ENCODE measurements at regions not wholly inside any gene's neighbourhood (a gene's known extent, or its start where the extent isn't known, plus 50 kb on each side); places are given as distances from the start of the nearest gene placed in this dataset.
"Not testable (repeated sequence)": the region's sequence is repeated elsewhere in the genome, so short reads cannot be mapped to it uniquely, and the experiment has no call there.

- Mint-ChIP-seq H3K27ac (no peak overlapping the region), H3K4me3 (no peak overlapping the region), H3K36me3 (ENCODE audit: low read depth) (no peaks in the 10 kb centered on the region), H3K27me3 (peaks cover 9% of the 10 kb centered on the region), H3K4me1 (no peaks in the 10 kb centered on the region), H3K9me3 (no peaks in the 10 kb centered on the region)
- ATAC-seq (replicated peaks): no peak
Observed at GRCh38 chr1:213448776-213449175, 397.7 kb downstream of the RPS6KC1 start.

DNA sequence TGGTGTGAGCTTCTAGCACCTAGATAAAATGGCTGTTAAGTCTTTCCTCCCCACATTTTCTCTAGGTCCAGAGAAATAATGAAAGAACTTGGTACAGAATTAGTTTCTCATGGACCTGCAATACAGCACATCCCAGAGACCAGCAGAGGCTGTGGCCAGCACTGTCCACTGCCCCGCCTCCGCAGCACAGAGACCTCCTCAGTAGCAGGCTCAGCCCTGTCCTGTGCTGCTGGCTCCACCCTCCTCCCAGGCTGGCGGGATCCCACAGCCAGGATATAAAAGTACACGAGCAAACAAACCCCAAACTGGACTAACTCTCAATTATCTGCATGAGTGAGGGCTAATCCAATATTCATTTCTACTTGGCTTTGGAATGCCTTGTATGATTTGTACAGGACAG lies 401.5 kb downstream of the RPS6KC1 start:
- Mint-ChIP-seq H3K27ac (no peak overlapping the region), H3K9me3 (no peaks in the 10 kb centered on the region), H3K4me1 (no peaks in the 10 kb centered on the region), H3K4me3 (no peak overlapping the region), H3K27me3 (peaks cover 3% of the 10 kb centered on the region), H3K36me3 (ENCODE audit: low read depth) (no peaks in the 10 kb centered on the region)
- ATAC-seq (replicated peaks): no peak

GRCh38 chr1:213457186-213457585 lies 406.1 kb downstream of the RPS6KC1 start:
- peaks cover 7% of the 10 kb centered on the region for H3K27me3 Mint-ChIP-seq
- H3K36me3 Mint-ChIP-seq (ENCODE audit: low read depth): no peaks in the 10 kb centered on the region
- no peak for ATAC-seq (replicated peaks)
- peaks cover 3% of the 10 kb centered on the region for H3K9me3 Mint-ChIP-seq
- H3K4me3 Mint-ChIP-seq: no peak overlapping the region
- H3K4me1 Mint-ChIP-seq: no peaks in the 10 kb centered on the region
- no peak overlapping the region for H3K27ac Mint-ChIP-seq

DNA sequence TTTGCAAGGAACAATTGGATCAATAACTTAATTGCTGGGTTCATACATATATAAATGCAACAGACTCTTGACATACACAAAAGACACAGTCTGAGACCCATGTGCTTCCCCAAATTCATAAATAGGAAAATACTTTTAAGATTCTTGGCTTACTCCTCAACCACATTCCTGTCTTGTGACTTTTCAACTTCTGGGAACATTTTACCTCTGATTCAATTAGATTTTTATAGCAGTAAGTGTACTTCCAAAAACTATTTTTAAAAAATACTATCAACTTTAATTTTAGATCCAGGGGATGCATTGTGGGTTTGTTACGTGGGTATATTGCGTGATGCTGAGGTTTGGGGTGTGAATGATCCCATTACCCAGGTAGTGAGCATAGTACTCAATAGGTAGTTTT lies 406.7 kb downstream of the RPS6KC1 start:
- peaks cover 3% of the 10 kb centered on the region for H3K9me3 Mint-ChIP-seq

GRCh38 chr1:213462374-213462773 lies 411.3 kb downstream of the RPS6KC1 start:
- not testable (repeated sequence) for H3K4me3 Mint-ChIP-seq, H3K27me3 Mint-ChIP-seq

More for the DNA sequence above, 406.7 kb downstream of the RPS6KC1 start:
- no peak for ATAC-seq (replicated peaks)
- Mint-ChIP-seq H3K27me3 (peaks cover 7% of the 10 kb centered on the region), H3K4me1 (no peaks in the 10 kb centered on the region), H3K36me3 (ENCODE audit: low read depth) (no peaks in the 10 kb centered on the region), H3K4me3 (no peak overlapping the region), H3K27ac (no peak overlapping the region)

GRCh38 chr1:213464786-213465460 lies 413.9 kb downstream of the RPS6KC1 start:
- H3K9me3 Mint-ChIP-seq: no peaks in the 10 kb centered on the region
- H3K27ac Mint-ChIP-seq: no peak overlapping the region
- no peaks in the 10 kb centered on the region for H3K36me3 Mint-ChIP-seq (ENCODE audit: low read depth)
- no peak overlapping the region for H3K4me3 Mint-ChIP-seq
- H3K4me1 Mint-ChIP-seq: no peaks in the 10 kb centered on the region
- no peaks in the 10 kb centered on the region for H3K27me3 Mint-ChIP-seq
- no peak for ATAC-seq (replicated peaks)

More at GRCh38 chr1:213462374-213462773, 411.3 kb downstream of the RPS6KC1 start:
- not testable (repeated sequence) for H3K36me3 Mint-ChIP-seq (ENCODE audit: low read depth); H3K4me1 Mint-ChIP-seq; H3K27ac Mint-ChIP-seq; H3K9me3 Mint-ChIP-seq; ATAC-seq (replicated peaks)

- H3K9me3 Mint-ChIP-seq: no peaks in the 10 kb centered on the region
- ATAC-seq (replicated peaks): no peak
- no peaks in the 10 kb centered on the region for H3K4me1 Mint-ChIP-seq
- no peaks in the 10 kb centered on the region for H3K36me3 Mint-ChIP-seq (ENCODE audit: low read depth)
- no peaks in the 10 kb centered on the region for H3K27me3 Mint-ChIP-seq
- no peak overlapping the region for H3K27ac Mint-ChIP-seq
- no peak overlapping the region for H3K4me3 Mint-ChIP-seq
Observed at GRCh38 chr1:213466541-213466940, 415.5 kb downstream of the RPS6KC1 start.

GRCh38 chr1:213474054-213474453 lies 423.0 kb downstream of the RPS6KC1 start:
- H3K4me1 Mint-ChIP-seq: no peaks in the 10 kb centered on the region
- peaks cover 4% of the 10 kb centered on the region for H3K27me3 Mint-ChIP-seq
- H3K4me3 Mint-ChIP-seq: no peak overlapping the region
- H3K27ac Mint-ChIP-seq: no peak overlapping the region
- no peaks in the 10 kb centered on the region for H3K36me3 Mint-ChIP-seq (ENCODE audit: low read depth)
- no peak for ATAC-seq (replicated peaks)
- no peaks in the 10 kb centered on the region for H3K9me3 Mint-ChIP-seq

GRCh38 chr1:213481395-213481794 lies 430.4 kb downstream of the RPS6KC1 start:
- Mint-ChIP-seq H3K4me3 (no peak overlapping the region), H3K9me3 (no peaks in the 10 kb centered on the region), H3K27me3 (peaks cover 12% of the 10 kb centered on the region), H3K27ac (no peak overlapping the region), H3K36me3 (ENCODE audit: low read depth) (no peaks in the 10 kb centered on the region), H3K4me1 (no peaks in the 10 kb centered on the region)
- ATAC-seq (replicated peaks): no peak

DNA sequence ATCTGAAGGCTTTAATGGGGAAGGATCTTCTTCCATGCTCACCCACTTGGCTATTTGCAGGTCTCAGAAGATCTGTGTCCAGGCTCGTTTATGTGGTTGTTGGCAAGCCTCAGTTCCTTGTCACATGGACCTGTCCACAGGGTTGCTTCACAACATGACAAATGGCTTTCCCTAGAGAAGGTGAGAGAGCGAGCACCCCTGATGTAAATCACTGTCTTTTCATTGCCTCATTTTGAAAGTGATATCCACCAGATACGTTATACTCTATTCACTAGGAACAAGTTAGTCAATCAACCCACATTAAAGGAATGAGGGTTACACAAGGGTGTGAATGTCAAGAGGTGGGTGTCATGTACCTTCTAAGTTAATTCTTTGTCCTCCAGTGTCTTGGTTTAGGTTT lies 433.3 kb downstream of the RPS6KC1 start:
- no peaks in the 10 kb centered on the region for H3K4me1 Mint-ChIP-seq
- peaks cover 26% of the 10 kb centered on the region for H3K27me3 Mint-ChIP-seq
- no peaks in the 10 kb centered on the region for H3K36me3 Mint-ChIP-seq (ENCODE audit: low read depth)
- H3K4me3 Mint-ChIP-seq: no peak overlapping the region
- ATAC-seq (replicated peaks): no peak
- H3K9me3 Mint-ChIP-seq: peaks cover 5% of the 10 kb centered on the region
- H3K27ac Mint-ChIP-seq: no peak overlapping the region

GRCh38 chr1:213484758-213485157 lies 433.7 kb downstream of the RPS6KC1 start:
- peaks cover 5% of the 10 kb centered on the region for H3K9me3 Mint-ChIP-seq
- no peak overlapping the region for H3K27ac Mint-ChIP-seq
- H3K4me1 Mint-ChIP-seq: no peaks in the 10 kb centered on the region
- no peak overlapping the region for H3K4me3 Mint-ChIP-seq
- no peaks in the 10 kb centered on the region for H3K36me3 Mint-ChIP-seq (ENCODE audit: low read depth)
- no peak for ATAC-seq (replicated peaks)
- H3K27me3 Mint-ChIP-seq: peaks cover 30% of the 10 kb centered on the region

DNA sequence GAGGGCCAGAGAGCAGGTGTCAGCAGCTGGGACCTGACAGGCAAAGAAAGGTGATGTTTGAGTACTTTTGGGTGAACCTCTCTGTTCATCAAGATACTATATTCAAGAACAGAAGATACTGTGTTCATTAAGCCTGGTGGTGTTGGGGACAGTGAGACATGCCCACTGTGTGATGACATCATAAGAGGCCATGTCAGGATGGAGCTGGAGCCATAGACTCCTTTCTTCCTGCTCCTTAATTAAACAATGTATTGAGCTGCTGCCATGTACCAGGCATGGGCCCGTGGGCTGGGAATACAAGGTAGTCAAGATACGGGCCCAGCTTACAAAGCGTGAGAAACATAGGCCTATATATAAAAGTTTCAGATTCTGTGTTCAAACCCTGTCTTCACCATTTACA lies 435.4 kb downstream of the RPS6KC1 start:
- H3K4me1 Mint-ChIP-seq: no peaks in the 10 kb centered on the region
- no peak overlapping the region for H3K4me3 Mint-ChIP-seq
- H3K36me3 Mint-ChIP-seq (ENCODE audit: low read depth): no peaks in the 10 kb centered on the region
- H3K27me3 Mint-ChIP-seq: peaks cover 24% of the 10 kb centered on the region
- H3K9me3 Mint-ChIP-seq: peaks cover 5% of the 10 kb centered on the region
- no peak overlapping the region for H3K27ac Mint-ChIP-seq
- no peak for ATAC-seq (replicated peaks)

DNA sequence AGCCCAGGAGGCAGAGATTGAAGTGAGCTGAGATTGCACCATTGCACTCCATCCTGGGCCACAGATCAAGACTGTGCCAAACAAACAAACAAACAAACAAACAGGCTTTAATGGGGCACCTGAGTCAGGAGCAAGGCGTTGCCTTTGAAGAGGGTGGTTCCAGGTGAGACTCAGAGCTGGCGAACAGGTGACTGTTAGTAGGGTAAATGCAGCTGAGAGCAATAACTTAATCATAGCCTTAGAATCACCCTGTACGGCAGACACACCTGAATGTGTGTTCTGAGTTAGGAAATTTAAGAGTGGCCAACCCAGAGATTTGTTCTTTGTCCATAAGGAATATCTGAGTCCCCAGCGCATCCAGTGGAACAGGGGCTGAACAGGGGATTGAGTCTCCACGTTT lies 440.4 kb downstream of the RPS6KC1 start:
- Mint-ChIP-seq H3K27ac (no peak overlapping the region), H3K36me3 (ENCODE audit: low read depth) (no peaks in the 10 kb centered on the region), H3K4me3 (no peak overlapping the region), H3K27me3 (peaks cover 34% of the 10 kb centered on the region), H3K9me3 (peaks cover 5% of the 10 kb centered on the region), H3K4me1 (no peaks in the 10 kb centered on the region)
- ATAC-seq (replicated peaks): no peak

GRCh38 chr1:213492161-213493041 lies 441.4 kb downstream of the RPS6KC1 start:
- Mint-ChIP-seq H3K27me3 (peaks cover 33% of the 10 kb centered on the region), H3K9me3 (peaks cover 5% of the 10 kb centered on the region), H3K27ac (no peak overlapping the region), H3K4me1 (no peaks in the 10 kb centered on the region), H3K4me3 (no peak overlapping the region), H3K36me3 (ENCODE audit: low read depth) (no peaks in the 10 kb centered on the region)
- no peak for ATAC-seq (replicated peaks)

DNA sequence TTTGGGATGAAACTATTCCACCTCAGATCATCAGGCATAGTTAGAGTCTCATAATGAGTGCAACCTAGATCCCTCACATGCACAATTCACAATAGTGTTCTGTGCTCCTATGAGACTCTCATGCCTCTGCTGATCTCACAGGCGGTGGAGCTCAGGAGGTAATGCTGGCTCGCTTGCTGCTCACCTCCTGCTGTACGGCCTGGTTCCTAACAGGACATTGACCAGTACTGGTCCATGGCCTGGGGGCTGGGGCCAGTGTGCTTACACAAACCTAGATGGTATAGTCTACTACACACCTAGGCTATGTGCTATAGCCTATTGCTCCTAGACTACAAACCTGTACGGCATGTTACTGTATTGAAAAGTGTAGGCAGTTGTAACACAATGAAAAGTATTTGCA lies 448.4 kb downstream of the RPS6KC1 start:
- Mint-ChIP-seq H3K4me1 (no peaks in the 10 kb centered on the region), H3K36me3 (ENCODE audit: low read depth) (no peaks in the 10 kb centered on the region), H3K9me3 (peaks cover 4% of the 10 kb centered on the region), H3K4me3 (no peak overlapping the region), H3K27me3 (peaks cover 4% of the 10 kb centered on the region), H3K27ac (no peak overlapping the region)
- no peak for ATAC-seq (replicated peaks)

Measured in activated T-helper 17 cell treated with anti-CD3 and anti-CD28 coated beads, Interleukin-2, amount 50 U/mL, for 72 hours (primary cell).